HG02623 (cell line): ENCODE measurements at regions not wholly inside any gene's neighbourhood (a gene's known extent, or its start where the extent isn't known, plus 50 kb on each side); places are given as distances from the start of the nearest gene placed in this dataset.
"Not testable (repeated sequence)": the region's sequence is repeated elsewhere in the genome, so short reads cannot be mapped to it uniquely, and the experiment has no call there.

ENCODE experiments used
- ATAC-seq: cut with Tn5 transposase; IDR thresholded peaks from one replicate; pipeline ENCODE4 v1.9.1; 2021; ENCODE audit warnings: moderate library complexity; ENCODE audit not compliant: unreplicated experiment

DNA sequence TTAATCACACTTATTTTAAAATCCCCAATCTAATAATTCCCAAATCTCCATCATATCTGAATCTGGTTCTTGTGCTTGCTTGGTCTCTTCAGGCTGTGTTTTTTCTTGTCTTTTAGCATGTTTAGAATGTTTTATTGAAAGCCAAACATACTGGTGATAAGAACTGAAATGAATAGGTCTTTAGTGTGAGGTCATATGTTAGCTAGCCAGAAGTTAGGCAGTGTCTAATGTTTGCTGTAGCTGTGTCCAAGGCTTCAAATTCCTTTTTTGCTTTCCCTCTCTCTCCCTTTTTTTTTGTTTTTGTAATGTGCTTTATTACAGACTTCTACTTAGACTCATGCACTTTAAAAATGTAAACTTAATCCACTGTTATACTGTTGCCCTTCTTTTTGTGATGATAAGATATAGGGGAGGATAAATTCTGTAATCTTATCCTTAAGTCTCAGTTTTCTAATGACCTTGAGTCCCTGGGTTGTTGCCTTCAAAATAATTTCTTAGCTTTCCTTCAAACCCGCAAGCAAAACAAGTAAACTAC lies 725.1 kb downstream of the BRINP3 start:
- no peak for ATAC-seq

DNA sequence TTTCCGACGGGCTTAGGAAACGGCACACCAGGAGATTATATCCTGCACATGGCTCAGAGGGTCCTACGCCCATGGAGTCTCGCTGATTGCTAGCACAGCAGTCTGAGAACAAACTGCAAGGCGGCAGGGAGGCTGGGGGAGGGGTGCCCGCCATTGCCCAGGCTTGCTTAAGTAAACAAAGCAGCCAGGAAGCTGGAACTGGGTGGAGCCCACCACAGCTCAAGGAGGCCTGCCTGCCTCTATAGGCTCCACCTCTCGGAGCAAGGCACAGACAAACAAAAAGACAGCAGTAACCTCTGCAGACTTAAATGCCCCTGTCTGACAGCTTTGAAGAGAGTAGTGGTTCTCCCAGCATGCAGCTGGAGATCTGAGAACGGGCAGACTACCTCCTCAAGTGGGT lies 722.6 kb downstream of the BRINP3 start:
- ATAC-seq, result not testable (repeated sequence)

DNA sequence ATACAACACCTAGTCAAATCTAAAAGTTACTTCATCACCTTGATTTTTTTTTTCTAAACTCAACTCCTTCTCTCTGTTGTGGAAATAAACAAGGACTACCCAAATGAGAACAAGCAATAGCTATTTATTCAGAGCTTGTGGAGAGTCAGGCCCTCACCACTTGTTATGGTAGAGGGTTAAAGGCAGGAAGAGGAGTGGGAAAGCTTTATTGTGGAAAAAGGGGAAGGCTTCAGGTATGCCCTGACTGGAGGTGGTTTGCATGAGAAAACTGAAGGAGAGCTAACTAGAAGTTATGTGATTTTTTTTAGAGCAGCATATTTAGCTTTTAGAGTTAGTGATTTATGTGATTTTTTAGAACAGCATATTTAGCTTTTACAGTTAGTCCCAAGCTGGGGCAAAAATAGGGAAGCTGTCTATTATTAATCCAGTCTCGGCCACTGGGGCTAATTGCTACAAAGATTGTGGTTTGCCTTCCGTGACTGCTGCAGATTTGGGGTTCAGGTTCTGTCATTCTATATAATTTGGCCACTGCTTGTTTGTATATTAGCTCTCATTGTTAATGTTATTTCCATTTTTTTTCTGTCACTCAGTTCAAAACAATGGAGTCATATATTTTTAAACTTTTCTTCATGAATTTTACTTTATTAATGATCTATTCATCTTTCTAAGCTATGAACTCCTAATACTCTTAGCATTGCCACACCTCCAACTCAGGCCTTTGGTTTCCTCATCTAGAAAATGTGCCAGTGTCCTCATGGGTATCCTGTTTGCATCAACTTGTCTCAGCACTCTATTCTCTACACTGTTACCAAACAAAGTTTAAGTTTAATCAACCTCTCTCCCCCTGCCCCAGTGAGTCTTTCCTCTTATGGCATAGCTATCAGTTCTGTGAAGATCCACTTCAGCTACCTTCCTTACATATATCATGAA lies 713.0 kb downstream of the BRINP3 start:
- no peak for ATAC-seq

DNA sequence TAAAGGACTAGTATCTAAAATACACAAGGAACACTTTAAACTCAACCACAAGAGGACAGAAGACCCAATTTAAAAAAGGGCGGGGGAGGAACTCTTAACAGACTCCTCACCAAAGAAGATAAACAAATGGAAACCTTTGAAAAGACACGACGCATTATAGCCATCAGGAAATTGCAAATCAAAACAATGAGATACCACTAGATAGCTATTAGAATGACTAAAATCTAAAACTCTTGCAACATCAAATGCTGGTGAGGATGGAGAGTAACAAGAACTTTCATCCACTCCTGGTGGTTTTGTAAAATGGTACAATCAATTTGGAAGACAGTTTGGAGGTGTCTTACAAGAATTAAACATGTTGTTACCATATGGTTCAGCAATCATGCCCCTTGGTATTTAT lies 708.2 kb downstream of the BRINP3 start:
- no peak for ATAC-seq

GRCh38 chr1:189774721-189775287 lies 702.9 kb downstream of the BRINP3 start:
- no peak for ATAC-seq

GRCh38 chr1:189775343-189775742 lies 702.3 kb downstream of the BRINP3 start:
- no peak for ATAC-seq

GRCh38 chr1:189779034-189779433 lies 698.6 kb downstream of the BRINP3 start:
- no peak for ATAC-seq

DNA sequence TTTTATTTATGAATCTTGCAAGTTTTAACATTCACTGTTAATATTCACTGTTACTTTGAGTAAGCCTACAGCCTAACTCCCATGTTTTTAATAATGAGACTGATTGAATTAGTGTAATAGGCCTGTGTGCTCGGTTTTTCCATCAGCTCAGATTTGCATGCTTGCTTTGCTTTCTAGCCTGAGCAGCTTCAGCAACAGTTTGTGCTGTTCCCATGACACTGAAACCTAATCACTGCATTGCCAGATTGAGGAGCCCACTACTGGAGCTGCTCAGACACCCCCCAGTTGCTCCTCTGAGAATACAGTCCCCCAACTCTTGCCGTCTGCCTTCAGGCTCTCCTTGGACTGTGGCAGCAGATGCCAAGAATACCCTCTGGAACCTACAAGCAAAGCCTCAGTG lies 695.4 kb downstream of the BRINP3 start:
- no peak for ATAC-seq

GRCh38 chr1:189783456-189783855 lies 694.2 kb downstream of the BRINP3 start:
- ATAC-seq, result no peak

GRCh38 chr1:189786761-189787160 lies 690.9 kb downstream of the BRINP3 start:
- no peak for ATAC-seq

GRCh38 chr1:189787201-189787600 lies 690.5 kb downstream of the BRINP3 start:
- ATAC-seq, result no peak

DNA sequence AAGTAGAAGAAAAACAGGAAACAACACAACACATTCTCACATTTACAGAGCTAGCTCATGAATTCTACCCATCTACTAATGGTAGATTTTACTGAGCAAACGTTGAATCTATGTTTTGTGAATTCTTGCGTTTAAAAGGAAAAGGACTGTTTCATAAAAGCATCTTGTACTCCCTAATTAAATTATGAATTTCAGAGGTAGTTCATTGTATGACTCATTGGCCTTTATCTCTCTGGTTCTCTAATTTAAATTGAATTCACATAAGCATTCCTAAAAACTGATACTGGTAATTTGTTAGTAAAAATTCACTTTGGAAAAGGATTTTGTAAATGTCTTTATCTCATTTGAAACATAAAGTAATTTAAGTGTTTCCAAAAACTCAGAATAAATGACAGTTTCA lies 687.3 kb downstream of the BRINP3 start:
- no peak for ATAC-seq

GRCh38 chr1:189803364-189803763 lies 674.3 kb downstream of the BRINP3 start:
- ATAC-seq, result no peak

DNA sequence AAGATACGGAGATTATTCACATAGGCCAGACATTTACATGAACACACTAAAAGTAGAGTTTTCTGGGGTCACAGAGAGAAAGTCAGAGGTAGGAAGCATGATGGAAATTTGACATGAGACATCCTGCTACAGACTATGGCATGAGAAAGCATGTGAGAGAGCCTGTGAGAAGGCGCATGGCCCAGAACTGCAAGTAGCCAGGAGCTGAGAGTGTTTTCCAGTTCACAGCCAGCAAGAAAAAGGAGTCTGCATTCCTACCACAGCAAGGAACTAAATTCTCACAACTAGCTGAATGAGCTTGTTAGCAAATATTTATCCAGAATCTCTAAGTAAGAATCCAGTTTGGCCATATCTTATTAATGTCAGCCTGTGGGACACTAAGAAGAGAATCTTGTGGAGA lies 673.3 kb downstream of the BRINP3 start:
- no peak for ATAC-seq

DNA sequence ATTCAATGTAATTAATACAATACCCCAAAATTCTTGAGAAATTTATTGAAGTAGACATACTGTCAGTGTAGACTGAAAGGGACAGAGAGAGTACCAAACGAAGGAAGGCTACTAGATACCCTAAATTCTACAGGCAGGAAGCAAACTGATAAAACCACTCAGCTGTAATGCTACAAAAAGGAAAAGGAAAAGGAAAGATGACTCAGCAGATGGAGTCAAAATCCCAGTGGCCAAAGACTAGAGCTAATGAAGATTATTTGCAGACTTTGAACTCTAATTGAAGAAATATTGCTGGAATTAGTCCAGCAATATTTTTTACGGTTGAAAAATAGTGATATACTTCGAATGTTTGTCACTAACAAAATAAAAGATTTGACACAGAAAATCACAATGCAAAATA lies 671.9 kb downstream of the BRINP3 start:
- ATAC-seq, result no peak

DNA sequence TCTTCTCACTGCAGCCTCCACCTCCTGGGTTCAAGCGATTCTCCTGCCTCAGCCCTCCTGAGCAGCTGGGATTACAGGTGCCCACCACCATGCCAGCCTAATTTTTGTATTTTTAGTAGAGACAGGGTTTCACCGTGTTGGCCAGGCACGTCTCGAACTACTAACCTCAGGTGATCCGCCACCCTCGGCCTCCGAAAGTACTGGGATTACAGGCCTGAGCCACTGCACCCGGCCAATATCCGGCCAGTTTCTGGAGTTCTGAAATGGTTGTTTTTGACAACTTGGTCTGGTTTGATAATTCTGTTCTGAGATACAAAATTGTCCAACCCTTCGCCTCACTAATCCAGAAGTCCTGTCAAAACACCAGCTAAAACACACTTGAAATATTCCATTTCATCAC lies 667.0 kb downstream of the BRINP3 start:
- not testable (repeated sequence) for ATAC-seq

DNA sequence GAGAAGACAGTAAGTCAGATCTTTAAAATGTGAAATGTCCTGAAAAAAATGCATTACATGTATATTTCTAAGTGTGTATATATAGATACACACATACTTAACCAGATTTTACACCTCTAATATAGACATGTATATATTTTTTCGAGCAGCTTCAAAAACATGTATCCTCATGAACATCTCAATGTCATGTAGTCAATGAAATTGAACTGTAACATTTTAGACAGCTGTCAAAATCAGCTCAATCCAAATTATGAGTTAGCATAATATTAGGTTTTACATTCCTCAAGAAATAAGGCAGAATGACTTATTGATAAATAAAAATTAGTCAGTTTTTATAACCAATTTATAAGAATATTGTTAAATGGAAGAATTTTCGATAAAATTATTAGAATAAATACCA lies 665.7 kb downstream of the BRINP3 start:
- no peak for ATAC-seq

DNA sequence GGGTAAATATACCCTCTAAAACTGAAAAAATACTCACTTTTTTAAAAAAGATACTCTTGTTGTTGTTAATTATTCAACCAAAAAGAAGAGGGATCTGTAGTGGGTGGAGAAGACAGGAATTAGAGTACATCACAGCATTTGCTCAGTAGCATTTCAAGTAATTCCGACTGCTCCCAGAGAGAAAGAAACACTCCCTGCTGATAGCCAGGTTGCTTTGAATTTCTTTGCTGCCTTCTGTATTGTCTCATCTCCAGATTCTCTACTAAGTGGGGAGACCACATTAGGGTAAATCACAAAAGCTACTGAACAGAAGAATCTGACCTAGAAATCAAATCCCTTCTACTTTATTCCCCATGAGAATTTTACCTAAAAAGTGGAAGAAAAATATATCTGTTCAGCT lies 661.1 kb downstream of the BRINP3 start:
- no peak for ATAC-seq

DNA sequence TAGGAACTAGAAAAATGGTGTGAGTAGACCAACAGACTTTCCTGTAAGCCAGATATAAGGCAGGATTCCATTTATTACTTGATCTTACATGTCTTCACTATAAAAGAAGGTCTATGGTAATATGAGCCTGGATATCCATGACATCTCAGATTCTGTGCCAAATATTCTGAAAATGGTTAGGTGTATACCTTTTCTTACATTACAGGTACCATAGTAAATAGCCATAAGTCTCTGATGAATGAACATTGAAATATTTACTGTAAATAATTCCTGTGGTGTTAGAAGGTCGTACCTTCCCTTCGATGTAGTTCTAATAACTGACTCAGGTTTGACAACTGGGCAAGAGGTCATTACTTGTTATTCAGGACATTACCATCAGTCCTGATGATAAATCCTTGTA lies 657.9 kb downstream of the BRINP3 start:
- ATAC-seq, result no peak

- no peak for ATAC-seq
Observed at GRCh38 chr1:189821833-189822232, 655.8 kb downstream of the BRINP3 start.

- no peak for ATAC-seq
Observed at GRCh38 chr1:189834813-189835212, 642.9 kb downstream of the BRINP3 start.

- ATAC-seq, result no peak
Observed at GRCh38 chr1:189847613-189848012, 630.1 kb downstream of the BRINP3 start.
